OCI-M1 (cell line): ENCODE measurements at regions not wholly inside any gene's neighbourhood (a gene's known extent, or its start where the extent isn't known, plus 50 kb on each side); places are given as distances from the start of the nearest gene placed in this dataset.
A peak's percentile ranks its signal among the peaks of the same experiment; 100 is the strongest.
"Not testable (repeated sequence)": the region's sequence is repeated elsewhere in the genome, so short reads cannot be mapped to it uniquely, and the experiment has no call there.

ENCODE experiments used
- DNase-seq: peaks from one replicate; lab custom pipeline; 2025; lab: John Stamatoyannopoulos, UW

- peak; percentile 94 for DNase-seq
These were observed 85.2 kb upstream of the NDUFV2 start for GRCh38 chr18:9017167-9017904.

- DNase-seq, result no peak
These were observed 84.6 kb upstream of the NDUFV2 start for GRCh38 chr18:9017905-9018227.

DNA sequence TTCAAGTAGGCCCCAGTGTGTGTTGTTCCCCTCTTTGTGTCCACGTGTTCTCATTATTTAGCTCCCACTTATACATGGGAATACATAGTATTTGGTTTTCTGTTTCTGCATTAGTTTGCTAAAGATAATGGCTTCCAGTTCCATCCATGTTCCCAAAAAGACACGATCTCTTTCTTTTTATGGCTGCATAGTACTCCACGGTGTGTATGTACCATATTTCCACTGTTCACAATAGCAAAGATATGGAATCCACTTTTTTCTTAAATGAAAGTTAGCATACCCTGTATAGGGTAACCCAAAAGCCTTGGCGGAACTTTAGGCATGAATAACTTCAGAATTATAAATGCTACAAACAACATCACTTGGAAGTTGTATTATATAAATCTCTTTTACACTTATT is 83.4 kb upstream of the NDUFV2 start:
- no peak for DNase-seq

- no peak for DNase-seq
These were observed 82.3 kb upstream of the NDUFV2 start for GRCh38 chr18:9020221-9020620.

GRCh38 chr18:9021458-9021857 is 81.0 kb upstream of the NDUFV2 start:
- no peak for DNase-seq

GRCh38 chr18:9022397-9023155 is 79.9 kb upstream of the NDUFV2 start:
- no peak for DNase-seq

DNA sequence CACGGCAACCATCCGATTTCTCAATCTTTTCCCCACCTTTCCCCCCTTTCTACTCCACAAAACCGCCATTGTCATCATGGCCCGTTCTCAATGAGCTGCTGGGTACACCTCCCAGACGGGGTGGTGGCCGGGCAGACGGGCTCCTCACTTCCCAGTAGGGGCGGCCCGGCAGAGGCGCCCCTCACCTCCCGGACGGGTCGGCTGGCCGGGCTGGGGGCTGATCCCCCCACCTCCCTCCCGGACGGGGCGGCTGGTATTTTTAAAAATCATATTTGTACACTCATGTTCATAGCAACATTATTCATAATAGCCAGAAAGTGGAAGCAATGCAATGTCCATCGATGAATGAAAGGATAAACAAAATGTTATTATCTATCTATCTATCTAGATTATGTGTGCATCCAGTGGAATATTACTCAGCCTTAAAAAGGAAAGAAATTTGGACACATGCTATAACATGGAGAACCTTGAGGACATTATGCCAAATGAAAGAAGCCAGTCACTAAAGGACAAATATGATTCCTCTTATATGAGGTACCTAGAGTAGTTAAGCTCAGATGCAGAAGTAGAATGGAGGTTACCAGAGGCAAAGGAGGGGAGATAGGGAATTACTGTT is 78.4 kb upstream of the NDUFV2 start:
- DNase-seq, result not testable (repeated sequence)

- DNase-seq, result no peak
These were observed 77.2 kb upstream of the NDUFV2 start for GRCh38 chr18:9025091-9025838.

DNA sequence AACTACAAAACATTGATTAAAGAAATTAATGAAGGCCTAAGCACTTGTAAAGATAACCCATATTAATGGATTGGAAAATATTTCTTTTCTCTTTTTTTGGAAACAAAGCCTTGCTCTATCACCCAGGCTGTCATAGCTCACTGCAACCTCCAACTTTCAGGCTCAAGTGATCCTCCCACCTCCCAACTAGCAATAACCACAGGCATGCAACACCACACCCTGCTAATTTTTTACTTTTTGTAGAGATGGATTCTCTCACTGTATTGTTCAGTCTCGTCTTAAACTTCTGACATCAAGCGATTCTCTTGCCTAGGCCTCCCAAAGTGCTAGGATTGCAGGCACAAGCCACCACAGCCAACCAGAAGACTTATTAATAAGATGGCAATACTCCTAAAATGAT is 73.4 kb upstream of the NDUFV2 start:
- no peak for DNase-seq

GRCh38 chr18:9032519-9032918 is 70.0 kb upstream of the NDUFV2 start:
- peak; percentile 38 for DNase-seq

DNA sequence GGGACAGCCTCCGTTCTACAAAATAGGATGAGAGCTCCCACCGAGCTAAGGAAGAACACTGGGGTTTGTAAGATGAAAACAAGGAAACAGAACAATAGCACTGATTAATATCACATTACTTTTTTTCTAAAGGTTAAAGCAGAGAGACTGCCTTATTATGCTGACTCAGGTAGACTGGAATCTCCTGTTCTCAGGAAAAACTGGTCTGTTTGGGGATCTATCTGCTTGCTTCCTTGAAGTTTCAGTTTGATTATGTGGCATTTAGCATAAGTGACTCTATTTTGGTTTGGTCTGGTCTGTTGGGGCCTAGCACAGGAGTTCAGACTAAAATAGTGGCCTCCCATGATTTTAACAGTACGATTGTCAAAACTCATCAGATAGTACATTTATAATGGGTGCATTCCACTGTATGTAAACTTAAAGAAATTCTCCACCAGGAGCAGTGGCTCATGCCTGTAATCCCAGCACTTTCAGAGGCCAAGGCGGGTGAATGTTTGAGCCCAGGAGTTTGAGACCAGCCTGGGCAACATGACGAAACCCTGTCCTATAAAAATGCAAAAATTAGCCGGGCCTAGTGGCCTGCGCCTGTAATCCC is 64.1 kb upstream of the NDUFV2 start:
- no peak for DNase-seq

- DNase-seq, result no peak
These were observed 62.9 kb upstream of the NDUFV2 start for GRCh38 chr18:9039441-9040071.

GRCh38 chr18:9042766-9043481 is 59.6 kb upstream of the NDUFV2 start:
- no peak for DNase-seq

DNA sequence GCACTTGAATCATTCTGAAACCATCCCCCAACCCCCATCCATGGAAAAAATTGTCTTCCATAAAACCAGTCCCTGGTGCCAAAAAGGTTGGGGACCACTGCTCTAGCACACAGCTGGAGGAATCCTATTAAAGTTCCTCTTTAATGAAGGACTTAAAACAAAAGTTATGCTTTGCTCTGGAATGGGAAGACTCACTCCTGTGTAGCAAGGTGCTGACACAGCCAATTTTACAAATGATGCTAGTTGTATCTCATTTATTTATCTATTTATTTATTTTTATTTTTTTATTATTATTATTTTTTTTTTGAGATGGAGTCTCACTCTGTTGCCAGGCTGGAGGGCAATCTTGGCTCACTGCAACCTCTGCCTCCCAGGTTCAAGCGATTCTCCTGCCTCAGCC is 58.9 kb upstream of the NDUFV2 start:
- DNase-seq, result no peak

- DNase-seq, result no peak
These were observed 54.8 kb upstream of the NDUFV2 start for GRCh38 chr18:9047715-9048114.

- no peak for DNase-seq
These were observed 54.3 kb upstream of the NDUFV2 start for GRCh38 chr18:9048236-9048635.

DNA sequence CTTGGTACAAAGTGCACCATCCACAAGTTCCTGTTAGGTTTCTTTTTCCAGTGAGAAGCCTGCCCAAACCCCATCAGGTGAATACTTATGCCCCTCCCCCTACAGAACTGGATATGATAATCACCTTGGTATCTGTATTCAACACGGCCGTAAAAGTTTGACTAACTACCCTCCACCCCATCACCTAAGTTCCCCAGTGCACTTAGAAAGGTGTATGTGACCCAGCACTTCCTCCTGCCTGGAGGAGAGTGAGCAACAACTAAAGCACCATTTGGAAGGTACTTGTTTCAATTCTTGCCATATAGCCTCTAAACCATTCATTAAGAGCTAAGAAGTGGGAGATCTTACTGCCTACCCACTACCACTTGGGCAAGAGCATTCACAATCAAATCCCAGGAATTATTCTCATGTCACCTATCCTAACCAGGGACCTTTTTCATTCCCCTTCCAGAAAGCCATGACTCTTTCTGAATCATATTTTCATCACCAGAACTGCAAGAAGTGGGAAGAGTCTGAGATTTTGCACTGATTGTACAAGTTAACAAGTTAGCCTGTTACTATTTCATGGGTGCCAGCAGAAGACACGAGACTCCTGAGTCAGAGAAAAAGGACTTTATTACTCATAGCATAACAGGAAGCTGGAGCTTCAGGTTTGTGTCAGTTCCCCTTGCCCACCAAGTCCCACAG is 53.5 kb upstream of the NDUFV2 start:
- no peak for DNase-seq

- DNase-seq, result no peak
These were observed 53.0 kb upstream of the NDUFV2 start for GRCh38 chr18:9049495-9049809.

GRCh38 chr18:9050628-9051284 is 51.7 kb upstream of the NDUFV2 start:
- DNase-seq, result not testable (repeated sequence)
